C4-2B (cell line): ENCODE measurements at regions not wholly inside any gene's neighbourhood (a gene's known extent, or its start where the extent isn't known, plus 50 kb on each side); places are given as distances from the start of the nearest gene placed in this dataset.

Experiments used
- CTCF ChIP-seq: fragments of 450-650 bp; conservative IDR thresholded peaks from 2 replicates; pipeline ENCODE4 v1.5.1; 2017; ENCODE audit warnings: mild to moderate bottlenecking
- ZFX ChIP-seq: fragments of 450-650 bp; IDR thresholded peaks from 2 replicates; pipeline ENCODE4 v1.6.1; 2017

GRCh38 chr13:22077764-22078163, 406.9 kb downstream of the FGF9 start:
- TF ChIP-seq CTCF = no peak
- no peak for TF ChIP-seq ZFX
